Epithelial cell of prostate (primary cell): ENCODE measurements at regions not wholly inside any gene's neighbourhood (a gene's known extent, or its start where the extent isn't known, plus 50 kb on each side); places are given as distances from the start of the nearest gene placed in this dataset.
"Not testable (repeated sequence)": the region's sequence is repeated elsewhere in the genome, so short reads cannot be mapped to it uniquely, and the experiment has no call there.

Experiments
- DNase-seq: peaks from one replicate; pipeline ENCODE4 v3.0.0-alpha.2; 2011; ENCODE audit warnings: low read depth, low spot score
- H3K27ac ChIP-seq: fragments of 450-650 bp; 2 replicates; pipeline ENCODE4 v1.5.1; 2017; ENCODE audit warnings: mild to moderate bottlenecking

- DNase-seq, result no peak
- no peak overlapping the region for H3K27ac ChIP-seq
Observed at GRCh38 chr11:69869311-69869939, 50.2 kb upstream of the FGF3 start.

DNA sequence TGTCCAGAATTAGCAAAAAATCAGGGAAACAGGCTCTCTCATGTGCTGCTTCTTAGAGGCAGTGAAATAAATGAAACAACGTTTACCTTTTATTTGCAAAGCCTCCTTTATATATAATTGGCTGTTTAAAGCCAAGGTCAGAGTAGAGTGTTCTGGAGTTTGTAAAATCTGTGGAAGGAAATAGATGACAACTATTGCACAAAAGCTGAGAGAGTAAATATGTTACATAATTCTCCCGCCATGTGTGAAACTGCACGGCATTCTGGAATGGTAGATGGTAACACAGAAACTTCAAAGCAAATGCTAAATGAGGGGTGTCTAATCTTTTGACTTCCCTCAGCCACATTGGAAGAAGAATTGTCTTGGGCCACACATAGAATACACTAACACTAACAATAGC lies 51.5 kb upstream of the FGF3 start:
- no peak for DNase-seq

GRCh38 chr11:69873166-69874077 lies 54.2 kb upstream of the FGF3 start:
- H3K27ac ChIP-seq, result no peak overlapping the region
- no peak for DNase-seq

More for the DNA sequence above, 51.5 kb upstream of the FGF3 start:
- no peak overlapping the region for H3K27ac ChIP-seq

GRCh38 chr11:69874178-69874983 lies 55.2 kb upstream of the FGF3 start:
- no peak overlapping the region for H3K27ac ChIP-seq
- DNase-seq, result no peak

DNA sequence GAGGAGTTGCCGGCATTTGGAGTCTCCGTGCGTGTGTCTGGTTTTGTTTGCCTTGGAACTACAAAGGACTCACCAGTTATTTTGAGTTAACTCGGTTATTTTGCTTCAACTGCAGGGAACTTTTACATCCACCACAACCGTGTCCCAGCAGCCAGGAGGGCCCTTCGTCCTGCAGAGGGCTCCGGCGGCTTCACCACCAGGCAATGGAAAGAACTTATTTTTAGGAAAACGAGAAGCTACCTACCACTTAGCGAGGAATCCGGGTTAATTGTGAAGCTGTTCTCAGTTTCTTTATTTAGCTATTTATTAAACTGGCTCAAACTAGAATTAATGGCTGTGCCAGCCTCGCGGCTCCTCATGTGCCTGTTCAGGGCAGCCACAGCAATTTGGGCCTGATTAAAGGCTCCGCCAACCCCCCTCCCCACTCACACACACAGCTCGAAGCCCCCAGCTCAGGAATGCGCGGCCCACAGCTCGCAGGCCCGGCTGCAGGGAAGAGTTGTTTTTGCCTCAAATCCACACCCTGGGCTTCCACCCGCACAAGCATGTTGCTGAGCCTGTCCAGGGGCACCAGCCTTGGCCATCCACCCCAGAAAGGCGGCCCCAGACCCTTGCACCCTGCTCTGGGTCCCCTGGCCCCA lies 55.9 kb upstream of the FGF3 start:
- H3K27ac ChIP-seq, result no peak overlapping the region
- DNase-seq, result no peak

GRCh38 chr11:69876013-69876412 lies 56.8 kb upstream of the FGF3 start:
- no peak for DNase-seq
- no peak overlapping the region for H3K27ac ChIP-seq

DNA sequence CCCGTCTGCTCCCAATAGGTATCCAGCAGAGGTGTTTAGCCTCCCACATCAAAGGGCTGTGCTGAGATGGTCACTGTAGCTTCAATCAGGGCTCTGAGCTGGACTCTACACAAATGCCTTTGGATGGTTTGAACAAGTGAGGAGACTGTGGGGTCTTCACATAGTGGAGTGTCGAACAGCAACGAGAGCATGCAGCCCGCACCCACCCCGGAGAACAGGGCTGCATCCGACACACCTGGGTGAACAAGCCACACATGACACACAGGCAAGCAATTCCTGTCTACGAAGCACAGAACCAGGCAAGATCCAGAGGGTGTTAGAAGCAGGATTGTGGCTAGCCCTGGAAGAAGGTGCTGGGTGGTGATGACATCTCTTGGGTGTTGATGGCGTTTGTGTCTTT lies 58.0 kb upstream of the FGF3 start:
- H3K27ac ChIP-seq, result no peak overlapping the region
- DNase-seq, result no peak

DNA sequence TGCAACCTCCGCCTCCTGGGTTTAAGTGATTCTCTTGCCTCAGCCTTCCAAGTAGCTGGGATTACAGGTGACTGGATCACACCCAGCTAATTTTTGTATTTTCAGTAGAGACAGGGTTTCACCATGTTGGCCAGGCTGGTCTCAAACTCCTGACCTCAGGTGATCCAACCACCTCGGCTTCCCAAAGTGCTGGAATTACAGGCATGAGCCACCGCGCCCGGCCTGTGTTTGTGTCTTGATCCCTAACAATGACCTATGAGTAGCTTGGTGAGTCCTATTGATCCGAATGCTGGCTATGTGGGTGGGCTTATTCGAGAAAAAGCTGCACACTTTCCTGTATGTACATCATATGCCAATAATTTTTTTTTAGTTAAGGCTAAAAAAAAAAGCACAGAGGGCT lies 58.5 kb upstream of the FGF3 start:
- not testable (repeated sequence) for DNase-seq, H3K27ac ChIP-seq

GRCh38 chr11:69878144-69878883 lies 59.1 kb upstream of the FGF3 start:
- DNase-seq, result no peak
- no peak overlapping the region for H3K27ac ChIP-seq

GRCh38 chr11:69878927-69879728 lies 59.9 kb upstream of the FGF3 start:
- no peak overlapping the region for H3K27ac ChIP-seq
- no peak for DNase-seq

DNA sequence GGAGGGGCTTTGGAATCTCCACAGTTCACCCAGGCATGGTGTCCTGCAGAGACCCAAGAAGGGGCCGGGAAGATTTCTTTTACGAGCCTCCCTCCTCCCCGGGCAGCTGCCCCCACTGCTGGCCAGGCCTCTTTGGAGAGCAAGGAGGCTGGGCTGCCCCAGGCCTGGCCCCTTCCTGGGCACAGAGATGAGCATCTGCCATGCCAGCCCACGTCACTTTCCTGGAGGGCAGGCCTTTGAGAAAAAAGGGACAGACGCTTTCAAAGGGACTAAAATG lies 60.5 kb upstream of the FGF3 start:
- no peak for DNase-seq
- H3K27ac ChIP-seq, result no peak overlapping the region

DNA sequence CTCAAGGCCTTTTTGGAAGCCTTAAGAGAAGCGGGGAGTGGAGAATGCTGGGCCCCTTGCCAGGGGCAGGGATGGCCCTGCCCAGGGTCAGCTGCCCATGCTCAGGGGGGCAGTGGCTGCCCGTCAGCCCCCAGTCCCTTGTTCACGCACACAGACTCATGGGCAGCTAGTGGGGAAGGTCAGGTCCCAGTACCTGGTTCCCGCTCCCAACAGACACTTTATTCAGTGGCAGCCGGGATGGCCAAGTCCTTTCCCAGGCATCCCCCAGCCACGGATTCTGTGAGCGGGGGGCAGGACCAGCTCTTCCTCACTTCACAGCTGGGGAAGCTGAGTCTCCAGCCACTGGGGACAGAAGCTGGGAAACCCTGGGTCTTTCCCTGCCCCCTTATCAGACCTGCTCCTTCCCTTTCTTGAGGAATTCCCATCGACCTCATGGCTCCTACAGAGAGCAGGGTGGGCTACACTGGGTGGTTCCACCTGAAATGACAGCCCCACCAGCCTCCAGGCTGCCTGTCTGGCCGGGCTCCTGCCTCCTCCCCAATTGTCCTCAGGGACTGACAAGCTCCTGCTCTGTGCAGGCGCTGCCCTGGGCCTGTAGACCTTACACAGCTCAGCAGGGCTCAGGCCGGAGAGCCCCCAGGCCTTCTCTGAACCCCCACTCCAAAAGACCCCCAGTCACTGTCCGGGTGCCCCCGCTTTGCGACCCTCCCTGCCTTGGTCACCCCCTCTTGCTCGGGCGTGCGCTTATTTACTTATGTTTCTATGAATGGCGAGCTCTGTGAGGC lies 61.0 kb upstream of the FGF3 start:
- no peak overlapping the region for H3K27ac ChIP-seq
- DNase-seq, result no peak

GRCh38 chr11:69880826-69881445 lies 61.7 kb upstream of the FGF3 start:
- DNase-seq, result no peak
- H3K27ac ChIP-seq, result no peak overlapping the region

DNA sequence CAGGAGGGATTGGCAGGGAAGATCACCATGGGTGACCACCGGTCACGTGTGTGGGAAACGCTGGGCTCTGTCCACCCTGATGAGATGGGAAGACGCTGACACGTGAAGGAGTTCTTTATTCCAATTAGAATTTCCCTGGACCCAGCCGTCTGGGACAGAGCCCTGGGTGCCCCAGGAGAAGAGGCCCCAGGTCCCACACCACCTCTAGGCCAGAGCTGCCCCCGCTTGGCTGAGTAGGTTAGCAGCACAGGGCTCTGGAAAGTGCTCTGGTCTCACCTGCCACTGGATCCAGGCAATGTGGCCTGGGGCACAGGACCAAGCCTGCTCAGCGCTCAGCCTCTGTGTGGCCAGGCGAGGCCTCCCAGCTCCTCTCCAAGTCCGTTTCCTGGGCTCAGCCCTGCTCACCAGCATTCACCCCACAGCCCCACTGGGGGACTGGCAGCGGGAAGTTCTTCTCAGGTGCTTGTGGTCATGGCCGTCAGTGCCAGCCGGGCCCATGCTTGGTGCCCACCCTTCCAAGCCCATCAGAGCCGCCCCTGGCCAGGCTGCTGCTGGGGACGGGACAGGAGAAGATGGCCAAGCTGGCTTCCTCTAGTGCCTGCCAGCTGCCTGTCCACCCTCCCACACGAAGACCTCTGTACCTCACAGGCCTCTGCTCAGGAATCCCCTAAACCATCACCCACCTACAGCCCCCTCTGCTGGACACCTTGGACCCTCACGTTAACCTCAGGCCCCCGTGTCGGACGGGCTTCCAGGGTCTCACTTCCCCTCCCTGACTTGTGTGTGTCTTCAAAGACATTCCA lies 62.5 kb upstream of the FGF3 start:
- DNase-seq, result no peak
- no peak overlapping the region for H3K27ac ChIP-seq

DNA sequence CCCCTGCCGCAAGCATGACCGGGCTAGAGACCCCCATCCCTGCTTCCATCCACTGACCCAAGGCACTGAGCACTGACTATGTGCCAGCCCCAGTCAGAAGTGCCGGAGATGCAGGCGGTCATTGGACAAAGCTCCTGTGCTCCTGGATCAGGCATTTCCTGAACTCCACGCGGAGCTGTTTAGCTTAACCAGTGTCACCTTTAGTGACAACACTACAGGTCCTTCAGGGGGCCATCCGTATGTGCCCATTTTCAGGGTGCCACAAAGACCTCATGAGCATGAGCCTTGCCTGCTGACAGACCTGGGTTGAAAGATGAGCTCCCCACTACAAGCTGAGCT lies 63.0 kb upstream of the FGF3 start:
- no peak for DNase-seq
- H3K27ac ChIP-seq, result no peak overlapping the region

DNA sequence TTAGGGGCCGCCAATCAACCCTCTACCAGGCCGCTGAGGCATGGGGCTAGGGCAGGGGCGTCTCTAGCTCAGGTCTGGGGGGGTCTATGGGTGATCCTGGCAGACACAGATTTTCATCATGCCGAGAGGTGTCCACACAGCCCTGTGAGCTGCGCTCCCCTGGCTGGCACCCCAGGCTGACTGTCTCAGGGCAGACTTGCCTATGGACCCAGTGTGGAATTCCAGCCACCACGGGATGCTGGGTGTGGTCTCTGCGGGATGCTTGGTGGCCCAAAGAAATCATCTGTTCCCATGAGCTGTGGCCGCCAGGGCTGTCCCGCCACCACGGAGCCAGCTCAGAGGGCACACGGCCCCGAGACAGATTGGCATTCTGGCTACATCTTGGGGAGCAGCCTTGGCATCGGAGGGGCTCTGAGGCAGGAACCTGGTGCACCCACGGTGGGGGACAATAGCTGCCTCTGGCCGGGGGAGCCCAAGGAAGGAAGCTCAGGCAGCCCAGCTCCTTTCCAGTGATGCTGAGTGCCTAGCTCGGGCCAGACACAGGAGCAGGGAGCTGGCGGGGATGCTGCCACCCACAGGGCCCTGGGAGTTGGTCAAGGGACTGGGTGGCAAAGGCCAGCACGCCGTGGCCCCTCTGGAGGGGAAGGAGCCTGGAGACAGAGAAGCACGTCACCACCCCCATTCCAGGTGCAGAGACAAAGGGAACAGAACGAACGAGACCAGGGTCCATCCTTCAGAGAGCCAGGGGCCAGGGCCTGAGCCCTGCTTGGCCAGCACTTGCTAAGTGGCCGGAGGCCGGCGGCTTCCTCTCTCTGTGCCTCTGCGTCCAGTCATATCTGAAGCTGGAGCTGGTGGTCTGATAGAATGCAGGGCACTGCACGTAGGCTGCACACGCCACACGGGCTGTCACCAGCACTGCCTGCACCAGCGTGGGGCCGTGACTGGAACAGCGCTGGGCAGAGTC lies 64.4 kb upstream of the FGF3 start:
- DNase-seq, result no peak

More for the DNA sequence above, 64.4 kb upstream of the FGF3 start:
- no peak overlapping the region for H3K27ac ChIP-seq
